Esophagus squamous epithelium (tissue), 4 donors: ENCODE measurements at regions not wholly inside any gene's neighbourhood (a gene's known extent, or its start where the extent isn't known, plus 50 kb on each side); places are given as distances from the start of the nearest gene placed in this dataset.

Source experiments
- POLR2A ChIP-seq, 4 donors: fragments of 450-650 bp; IDR thresholded peaks; one replicate each; pipeline ENCODE4 v1.6.1; 2017; ENCODE audit warnings: antibody characterized with exemption in 4 of 4, mild to moderate bottlenecking in 4 of 4, moderate library complexity in 3 of 4
- TF ChIP-seq, protein P1 (sequence below), 6 experiments: fragments of 450-650 bp in 4 of 6; fragments of 200-600 bp in 2 of 6; sonication (generic) in 2 of 6; IDR thresholded peaks; one replicate each; pipeline ENCODE4 v1.5.1; 2016 to 2019; ENCODE audit warnings: antibody characterized with exemption in 6 of 6, mild to moderate bottlenecking in 4 of 6, moderate library complexity in 4 of 6

DNA sequence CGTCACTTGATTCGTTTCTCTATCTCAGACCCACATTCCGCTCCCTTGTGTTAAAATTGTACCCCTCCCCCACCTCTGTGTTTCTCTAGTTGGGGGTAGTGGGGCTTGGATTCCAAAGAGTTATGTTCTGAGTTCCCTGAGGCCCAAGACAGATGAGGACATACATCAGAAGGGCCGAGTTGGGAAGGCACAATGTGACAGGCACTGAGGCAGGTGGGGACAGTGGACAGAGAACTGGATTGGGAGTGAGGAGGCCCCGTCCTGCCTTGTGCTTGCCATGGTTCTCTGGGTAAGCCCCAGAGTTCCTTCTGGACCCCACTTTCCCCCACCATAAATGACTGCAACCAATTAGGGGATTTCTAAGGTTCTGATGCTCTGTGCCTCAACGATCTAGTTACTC is 80.5 kb upstream of the ETV3 start:
- TF ChIP-seq, protein P1, sequence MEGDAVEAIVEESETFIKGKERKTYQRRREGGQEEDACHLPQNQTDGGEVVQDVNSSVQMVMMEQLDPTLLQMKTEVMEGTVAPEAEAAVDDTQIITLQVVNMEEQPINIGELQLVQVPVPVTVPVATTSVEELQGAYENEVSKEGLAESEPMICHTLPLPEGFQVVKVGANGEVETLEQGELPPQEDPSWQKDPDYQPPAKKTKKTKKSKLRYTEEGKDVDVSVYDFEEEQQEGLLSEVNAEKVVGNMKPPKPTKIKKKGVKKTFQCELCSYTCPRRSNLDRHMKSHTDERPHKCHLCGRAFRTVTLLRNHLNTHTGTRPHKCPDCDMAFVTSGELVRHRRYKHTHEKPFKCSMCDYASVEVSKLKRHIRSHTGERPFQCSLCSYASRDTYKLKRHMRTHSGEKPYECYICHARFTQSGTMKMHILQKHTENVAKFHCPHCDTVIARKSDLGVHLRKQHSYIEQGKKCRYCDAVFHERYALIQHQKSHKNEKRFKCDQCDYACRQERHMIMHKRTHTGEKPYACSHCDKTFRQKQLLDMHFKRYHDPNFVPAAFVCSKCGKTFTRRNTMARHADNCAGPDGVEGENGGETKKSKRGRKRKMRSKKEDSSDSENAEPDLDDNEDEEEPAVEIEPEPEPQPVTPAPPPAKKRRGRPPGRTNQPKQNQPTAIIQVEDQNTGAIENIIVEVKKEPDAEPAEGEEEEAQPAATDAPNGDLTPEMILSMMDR (IDR thresholded peaks at IDR 0.05) = no peak
- no peak for TF ChIP-seq POLR2A (IDR thresholded peaks at IDR 0.05)
